GM12878 (cell line): ENCODE measurements at regions not wholly inside any gene's neighbourhood (a gene's known extent, or its start where the extent isn't known, plus 50 kb on each side); places are given as distances from the start of the nearest gene placed in this dataset.

Experiments used
- ATAC-seq: fragments of 200-7000 bp; cut with Tn5 transposase; 3 replicates; pipeline ENCODE4 v1.9.1; 2020; ENCODE audit warnings: mild to moderate bottlenecking, moderate library complexity
- BruUV-seq: library from RNA; stranded (reverse); fragments of 400-500 nt; replicated peaks from 2 replicates; lab custom pipeline; 2021; lab: Mats Ljungman, UMichigan
- CTCF ChIA-PET: fragments of 300-600 bp; sonication (Branson Sonifier 250); formaldehyde crosslinking; extraction: SDS; loops from one replicate; lab custom pipeline; 2021; ENCODE audit warnings: inconsistent platforms; lab: Yijun Ruan, JAX
- POLR2A ChIA-PET: fragments of 350-600 bp; formaldehyde crosslinking; extraction: SDS; loops from one replicate; lab custom pipeline; 2021; ENCODE audit warnings: inconsistent platforms; lab: Charles Lee
- RAD21 ChIA-PET: fragments of 300-600 bp; sonication (Branson Sonifier 250); formaldehyde crosslinking; loops from one replicate; lab custom pipeline; 2023; ENCODE audit warnings: antibody characterized with exemption; ENCODE audit not compliant: unreplicated experiment; lab: Charles Lee
- SMC1A ChIA-PET: fragments of 300-600 bp; sonication (Branson Sonifier 250); formaldehyde crosslinking; loops from one replicate; lab custom pipeline; 2023; ENCODE audit not compliant: unreplicated experiment, uncharacterized antibody; lab: Charles Lee
- DNase-seq: peaks from one replicate; pipeline ENCODE4 v3.0.0-alpha.2; 2011; ENCODE audit warnings: low read depth, low spot score
- FAIRE-seq: peaks from 3 replicates; lab custom pipeline; 2011; peaks lifted over from hg19 to GRCh38; lab: Jason Lieb, UNC
- H2AFZ ChIP-seq: 2 replicates; pipeline ENCODE4 v1.6.0; 2011; ENCODE audit warnings: low read depth, low read length, control low read depth; ENCODE audit not compliant: control insufficient read depth
- H3K27ac ChIP-seq: 2 replicates; pipeline ENCODE4 v1.5.1; 2011; ENCODE audit warnings: control low read depth; ENCODE audit not compliant: control insufficient read depth, insufficient read depth
- H3K27me3 ChIP-seq, 2 experiments: replicated peaks in 1 of 2; 2 replicates each; pipeline versions ENCODE4 v1.6.0 to v1.6.1; 2011; ENCODE audit warnings: low read length in 1 of 2; ENCODE audit not compliant: control insufficient read depth in 2 of 2, insufficient read depth in 2 of 2
- H3K36me3 ChIP-seq, 2 experiments: 2 replicates each; pipeline ENCODE4 v1.5.1; 2011; ENCODE audit warnings: low read length in 1 of 2; ENCODE audit not compliant: control insufficient read depth in 2 of 2, insufficient read depth in 2 of 2
- H3K4me1 ChIP-seq: 2 replicates; pipeline ENCODE4 v1.6.1; 2011; ENCODE audit warnings: mild to moderate bottlenecking, low read length, moderate library complexity, mixed read lengths; ENCODE audit not compliant: control insufficient read depth, insufficient read depth
- H3K4me2 ChIP-seq: 2 replicates; pipeline ENCODE4 v1.6.0; 2011; ENCODE audit warnings: control low read depth; ENCODE audit not compliant: control insufficient read depth, insufficient read depth
- H3K4me3 ChIP-seq: fragments of 200-600 bp; sonication (generic); 2 replicates; pipeline ENCODE4 v1.5.1; 2016
- H3K79me2 ChIP-seq: 2 replicates; pipeline ENCODE4 v1.6.0; 2011; ENCODE audit warnings: low read length; ENCODE audit not compliant: control insufficient read depth, insufficient read depth
- H3K9ac ChIP-seq: 2 replicates; pipeline ENCODE4 v1.8.0; 2011; ENCODE audit warnings: low read length, control low read depth, mixed read lengths; ENCODE audit not compliant: control insufficient read depth, insufficient read depth
- H3K9me3 ChIP-seq: replicated peaks from 3 replicates; pipeline ENCODE4 v1.5.1; 2011; ENCODE audit warnings: mild to moderate bottlenecking, low read length; ENCODE audit not compliant: control insufficient read depth, insufficient read depth
- H4K20me1 ChIP-seq: 2 replicates; pipeline ENCODE4 v1.6.0; 2011; ENCODE audit not compliant: control insufficient read depth, insufficient read depth
- ASH2L ChIP-seq: fragments of 300-600, 200-600 bp; sonication (generic); IDR thresholded peaks from 2 replicates; pipeline ENCODE4 v1.6.1; 2017; ENCODE audit warnings: low read depth, mild to moderate bottlenecking, borderline replicate concordance
- BACH1 ChIP-seq: fragments of 450-650 bp; IDR thresholded peaks from 2 replicates; pipeline ENCODE4 v1.6.1; 2017; ENCODE audit warnings: mild to moderate bottlenecking, borderline replicate concordance
- BCL11A ChIP-seq: IDR thresholded peaks from 2 replicates; pipeline ENCODE4 v1.6.1; 2011; ENCODE audit warnings: low read depth, low read length
- BRCA1 ChIP-seq: IDR thresholded peaks from 2 replicates; pipeline ENCODE4 v1.6.1; 2011; ENCODE audit warnings: low read depth, low read length, improper control_type of control experiment
- EP300 ChIP-seq, 2 experiments: fragments of 150-350 bp in 1 of 2; IDR thresholded peaks; 2 replicates each; pipeline ENCODE4 v1.6.1; 2011 to 2012; ENCODE audit warnings: low read depth in 2 of 2, low read length in 2 of 2, borderline replicate concordance in 1 of 2, improper control_type of control experiment in 1 of 2, inconsistent platforms in 1 of 2; ENCODE audit not compliant: control insufficient read depth in 1 of 2
- ESRRA ChIP-seq: IDR thresholded peaks from 2 replicates; pipeline ENCODE4 v1.6.1; 2012; ENCODE audit warnings: mild to moderate bottlenecking, low read length, improper control_type of control experiment
- EZH2 ChIP-seq: IDR thresholded peaks from 2 replicates; pipeline ENCODE4 v1.6.1; 2012; ENCODE audit warnings: low read depth, mild to moderate bottlenecking, control low read depth, inconsistent platforms, low read length, borderline replicate concordance; ENCODE audit not compliant: control insufficient read depth
- HDAC6 ChIP-seq: fragments of 200-600 bp; sonication (generic); IDR thresholded peaks from one replicate; pipeline ENCODE4 v1.8.0; 2017; ENCODE audit warnings: antibody characterized with exemption; ENCODE audit not compliant: unreplicated experiment
- IKZF2 ChIP-seq, 2 experiments: fragments of 450-650 bp; IDR thresholded peaks; 2 replicates each; pipeline ENCODE4 v1.6.1; 2017; ENCODE audit warnings: mild to moderate bottlenecking in 2 of 2, moderate library complexity in 2 of 2
- IRF4 ChIP-seq: IDR thresholded peaks from 2 replicates; pipeline ENCODE4 v1.6.1; 2011; ENCODE audit warnings: low read depth, low read length
- NR2F1 ChIP-seq: fragments of 450-650 bp; conservative IDR thresholded peaks from 2 replicates; pipeline ENCODE4 v1.6.1; 2017; ENCODE audit warnings: mild to moderate bottlenecking
- RFX5 ChIP-seq: IDR thresholded peaks from 2 replicates; pipeline ENCODE4 v1.6.1; 2011; ENCODE audit warnings: low read depth, low read length, improper control_type of control experiment
- ZNF217 ChIP-seq: fragments of 450-650 bp; IDR thresholded peaks from 2 replicates; pipeline ENCODE4 v1.6.1; 2017; ENCODE audit warnings: antibody characterized with exemption, mild to moderate bottlenecking
- WGBS: methylation state at CpG from one replicate; pipeline ENCODE4 v1.1.6; 2016; ENCODE audit warnings: low lambda C conversion rate; ENCODE audit not compliant: insufficient replicate concordance, insufficient coverage; ENCODE audit errors: missing lambda C conversion rate; 5-methylcytosine and 5-hydroxymethylcytosine counted together
- in situ Hi-C: fragments of 300-500 bp; cut with MboI; formaldehyde crosslinking; loops from 9 replicates; pipeline ENCODE4 v1.14.3; 2018; ENCODE audit warnings: mixed read lengths
- intact Hi-C: fragments of 100-400 bp; cut with micrococcal nuclease; formaldehyde crosslinking; loops from one replicate; pipeline ENCODE4 v1.14.2; 2022; ENCODE audit not compliant: unreplicated experiment
- TF ChIP-seq, protein P1 (sequence below): IDR thresholded peaks from 2 replicates; pipeline ENCODE4 v1.6.1; 2011; ENCODE audit warnings: borderline replicate concordance, low read depth, mild to moderate bottlenecking, moderate library complexity, mixed read lengths, low read length; ENCODE audit not compliant: insufficient read depth; ENCODE audit errors: extremely low read length
- TF ChIP-seq, protein P2 (sequence below): fragments of 450-650 bp; IDR thresholded peaks from 2 replicates; pipeline ENCODE4 v1.6.1; 2017; ENCODE audit warnings: mild to moderate bottlenecking, low read depth, inconsistent platforms; ENCODE audit not compliant: poor library complexity, severe bottlenecking

DNA sequence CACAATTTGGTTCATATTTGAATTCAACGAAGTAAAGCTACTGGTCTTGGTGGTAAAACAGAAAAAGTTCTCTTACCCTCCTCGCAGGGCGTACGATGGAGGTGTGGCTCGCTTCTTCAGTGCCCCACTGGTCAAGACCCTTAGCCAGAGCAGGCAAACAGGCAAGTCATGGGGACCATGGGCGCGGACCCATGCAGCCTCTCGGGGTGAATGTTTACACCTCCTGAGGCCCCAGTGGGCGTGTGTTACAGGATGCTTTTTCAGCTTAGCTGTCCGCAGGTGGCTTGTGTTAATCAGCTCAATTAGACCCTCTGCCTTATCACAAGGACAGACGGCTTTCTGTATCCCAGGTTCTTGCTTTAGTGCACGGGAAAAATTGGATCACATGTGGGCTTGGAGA is 991.8 kb downstream of the GBE1 start:
- SMC1A ChIA-PET, result no interaction called here
- POLR2A ChIA-PET, result no interaction called here
- RAD21 ChIA-PET, result no interaction called here
- no peak overlapping the region for H3K9ac ChIP-seq
- CTCF ChIA-PET, result interaction anchor here (0.6 kb wide), 1 partner anchor 164 kb away, joined by 3 read pairs; no protein-coding TSS in a partner anchor
- H3K4me1 ChIP-seq, result no peaks in the 10 kb centered on the region
- no peak overlapping the region for H3K4me2 ChIP-seq
- H3K9me3 ChIP-seq, result no peaks in the 10 kb centered on the region
- in situ Hi-C loops, result no loop called here
- ATAC-seq, result no peak
- no TSS peak for BruUV-seq
- 42% methylated on average over 12 of the region's 12 CpGs for whole genome bisulfite sequencing
- no peak overlapping the region for H2AFZ ChIP-seq
- no peak for DNase-seq
- H3K79me2 ChIP-seq, result no peaks in the 10 kb centered on the region
- H3K36me3 ChIP-seq, result no peaks in the 10 kb centered on the region
- no peaks in the 10 kb centered on the region for H4K20me1 ChIP-seq
- no peak overlapping the region for H3K4me3 ChIP-seq
- no peak for TF ChIP-seq EP300 (IDR thresholded peaks at IDR 0.05; ENCODE audit: borderline replicate concordance in 1 of 2, control insufficient read depth in 1 of 2, low read depth in 2 of 2, low read length in 2 of 2)
- no peak for TF ChIP-seq BACH1
- TF ChIP-seq, protein P1, sequence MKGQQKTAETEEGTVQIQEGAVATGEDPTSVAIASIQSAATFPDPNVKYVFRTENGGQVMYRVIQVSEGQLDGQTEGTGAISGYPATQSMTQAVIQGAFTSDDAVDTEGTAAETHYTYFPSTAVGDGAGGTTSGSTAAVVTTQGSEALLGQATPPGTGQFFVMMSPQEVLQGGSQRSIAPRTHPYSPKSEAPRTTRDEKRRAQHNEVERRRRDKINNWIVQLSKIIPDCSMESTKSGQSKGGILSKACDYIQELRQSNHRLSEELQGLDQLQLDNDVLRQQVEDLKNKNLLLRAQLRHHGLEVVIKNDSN, result no peak
- no peak overlapping the region for H3K27ac ChIP-seq
- H3K27me3 ChIP-seq, result no peaks in the 10 kb centered on the region
- intact Hi-C loops, result no loop called here
- FAIRE-seq, result no peak

DNA sequence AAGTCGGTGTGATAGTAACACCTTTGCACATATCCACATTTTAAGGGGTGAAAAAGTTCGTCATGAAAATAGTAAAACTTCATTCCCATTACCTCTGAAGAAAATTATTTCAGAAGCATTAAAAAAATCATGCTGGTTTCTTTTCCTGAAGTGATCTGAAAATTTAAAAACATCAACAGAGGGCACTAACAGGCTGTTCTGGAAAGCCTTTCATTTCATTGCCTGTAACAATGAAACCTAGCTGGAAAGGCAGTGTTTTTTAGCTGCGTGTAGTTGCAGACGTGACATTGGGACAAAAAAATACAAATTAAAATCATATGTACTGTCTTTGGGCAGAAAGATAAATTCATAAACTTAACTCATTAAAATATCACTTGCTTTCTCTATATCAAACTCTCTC is 993.8 kb downstream of the GBE1 start:
- Histone ChIP-seq H3K27ac (no peak overlapping the region), H3K27me3 (no peaks in the 10 kb centered on the region), H3K4me2 (no peak overlapping the region), H3K9me3 (no peaks in the 10 kb centered on the region), H3K36me3 (no peaks in the 10 kb centered on the region), H4K20me1 (no peaks in the 10 kb centered on the region), H3K4me1 (no peaks in the 10 kb centered on the region), H3K9ac (no peak overlapping the region), H2AFZ (no peak overlapping the region), H3K4me3 (no peak overlapping the region), H3K79me2 (no peaks in the 10 kb centered on the region)
- ATAC-seq (no peak), FAIRE-seq (no peak), DNase-seq (no peak)
- 10% methylated on average over 4 of the region's 4 CpGs for WGBS
- POLR2A ChIA-PET, result no interaction called here
- SMC1A ChIA-PET, result interaction anchor here (1.2 kb wide), 1 partner anchor 8 kb away, joined by 3 read pairs; no protein-coding TSS in a partner anchor
- in situ Hi-C loops (no loop called here), intact Hi-C loops (no loop called here)
- no TSS peak for BruUV-seq
- CTCF ChIA-PET, result interaction anchor here (1.1 kb wide), 1 partner anchor 404 kb away, joined by 4 read pairs; no protein-coding TSS in a partner anchor
- RAD21 ChIA-PET, result no interaction called here
- TF ChIP-seq IRF4, result no peak
- TF ChIP-seq BCL11A, result no peak
- TF ChIP-seq NR2F1, result no peak
- TF ChIP-seq, protein P2, sequence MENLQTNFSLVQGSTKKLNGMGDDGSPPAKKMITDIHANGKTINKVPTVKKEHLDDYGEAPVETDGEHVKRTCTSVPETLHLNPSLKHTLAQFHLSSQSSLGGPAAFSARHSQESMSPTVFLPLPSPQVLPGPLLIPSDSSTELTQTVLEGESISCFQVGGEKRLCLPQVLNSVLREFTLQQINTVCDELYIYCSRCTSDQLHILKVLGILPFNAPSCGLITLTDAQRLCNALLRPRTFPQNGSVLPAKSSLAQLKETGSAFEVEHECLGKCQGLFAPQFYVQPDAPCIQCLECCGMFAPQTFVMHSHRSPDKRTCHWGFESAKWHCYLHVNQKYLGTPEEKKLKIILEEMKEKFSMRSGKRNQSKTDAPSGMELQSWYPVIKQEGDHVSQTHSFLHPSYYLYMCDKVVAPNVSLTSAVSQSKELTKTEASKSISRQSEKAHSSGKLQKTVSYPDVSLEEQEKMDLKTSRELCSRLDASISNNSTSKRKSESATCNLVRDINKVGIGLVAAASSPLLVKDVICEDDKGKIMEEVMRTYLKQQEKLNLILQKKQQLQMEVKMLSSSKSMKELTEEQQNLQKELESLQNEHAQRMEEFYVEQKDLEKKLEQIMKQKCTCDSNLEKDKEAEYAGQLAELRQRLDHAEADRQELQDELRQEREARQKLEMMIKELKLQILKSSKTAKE, result no peak
- TF ChIP-seq EZH2, result no peak
- TF ChIP-seq, protein P1, result no peak
- TF ChIP-seq BRCA1, result no peak
- TF ChIP-seq HDAC6, result no peak
- TF ChIP-seq ZNF217, result no peak
- no peak for TF ChIP-seq RFX5
- TF ChIP-seq ASH2L, result no peak
- TF ChIP-seq IKZF2 (IDR thresholded peaks at IDR 0.05), result no peak
- no peak for TF ChIP-seq ESRRA
